Activated CD8-positive, alpha-beta memory T cell treated with anti-CD3 and anti-CD28 coated beads, Interleukin-2, amount 50 U/mL, for 48 hours (primary cell): ENCODE measurements at regions not wholly inside any gene's neighbourhood (a gene's known extent, or its start where the extent isn't known, plus 50 kb on each side); places are given as distances from the start of the nearest gene placed in this dataset.

Source experiments
- DNase-seq: peaks from one replicate; pipeline ENCODE4 v3.0.0-alpha.2; 2020

DNA sequence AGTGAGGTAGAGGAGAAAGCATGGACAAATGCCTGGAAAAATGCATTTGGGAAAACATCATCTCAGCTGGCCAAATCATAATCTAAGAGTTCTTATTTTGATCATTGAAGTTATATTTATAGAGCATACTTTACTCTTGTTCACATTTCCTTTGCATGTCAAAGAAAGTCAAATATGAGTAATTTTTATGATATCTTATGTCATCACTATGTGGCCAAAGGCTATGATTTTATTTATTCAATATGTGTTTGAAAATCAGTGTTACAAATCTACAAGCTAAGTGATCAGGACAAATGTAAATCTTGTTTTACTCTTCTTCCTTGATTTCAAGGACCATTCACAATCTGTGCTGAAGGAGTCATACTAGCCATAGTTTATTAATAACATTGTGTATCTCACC lies 237.2 kb upstream of the DPH6 start:
- DNase-seq: no peak

DNA sequence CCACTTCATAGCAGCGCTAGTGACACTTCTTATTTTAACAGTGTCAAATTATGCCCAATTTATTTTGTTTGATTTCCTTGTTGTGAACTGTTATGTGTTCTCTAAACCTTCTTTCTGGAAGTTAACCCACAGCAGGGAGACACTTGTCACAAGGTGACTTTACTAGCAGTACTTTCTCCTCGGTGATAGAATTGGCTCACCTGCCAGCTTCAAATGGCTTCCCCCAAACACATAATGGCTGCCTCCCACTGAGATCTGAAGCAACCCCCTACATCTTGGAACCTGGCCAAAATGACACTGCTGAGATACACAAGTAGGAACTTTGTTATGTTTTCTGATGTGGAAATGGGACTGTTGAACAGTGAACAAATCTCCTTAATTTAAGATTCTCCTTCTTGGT lies 238.8 kb upstream of the DPH6 start:
- DNase-seq: no peak

DNA sequence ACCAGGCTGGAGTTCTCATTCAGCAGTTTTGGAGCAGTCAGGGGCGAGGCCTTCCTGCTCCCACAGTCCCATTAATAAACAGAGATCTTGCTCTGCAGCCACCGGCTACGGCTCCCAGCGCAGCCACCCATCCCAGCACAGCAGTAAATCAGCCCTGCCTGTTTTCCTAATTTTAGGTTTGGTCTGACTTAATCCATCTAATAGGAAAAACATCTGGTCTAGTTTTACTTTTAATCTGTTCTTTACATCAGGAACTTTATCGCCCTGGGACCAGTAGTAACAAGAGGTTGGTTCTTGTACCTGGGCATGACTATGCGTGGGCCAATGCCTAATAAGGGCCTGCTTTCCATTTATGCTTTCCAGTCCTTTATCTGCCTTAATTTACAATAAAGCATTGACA lies 264.0 kb upstream of the DPH6 start:
- DNase-seq: no peak

DNA sequence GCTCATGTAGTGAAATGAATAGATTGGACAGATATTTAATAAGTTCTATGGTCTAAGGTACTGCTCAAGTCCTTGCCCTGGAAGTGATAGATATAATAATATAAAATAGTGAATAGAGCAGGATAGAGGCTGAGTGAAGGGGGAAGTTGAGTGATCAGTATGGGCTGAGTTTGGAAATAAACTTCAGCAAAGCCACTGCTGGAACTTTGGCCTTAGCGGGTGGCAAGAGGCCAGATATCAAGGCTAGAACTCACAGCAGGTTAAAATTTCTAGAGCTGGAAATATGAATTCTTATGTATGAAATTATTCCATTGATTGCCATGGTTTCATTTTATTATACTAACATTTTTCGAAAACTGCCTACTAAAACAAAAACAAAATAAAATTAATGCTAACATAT lies 267.6 kb upstream of the DPH6 start:
- DNase-seq: no peak

DNA sequence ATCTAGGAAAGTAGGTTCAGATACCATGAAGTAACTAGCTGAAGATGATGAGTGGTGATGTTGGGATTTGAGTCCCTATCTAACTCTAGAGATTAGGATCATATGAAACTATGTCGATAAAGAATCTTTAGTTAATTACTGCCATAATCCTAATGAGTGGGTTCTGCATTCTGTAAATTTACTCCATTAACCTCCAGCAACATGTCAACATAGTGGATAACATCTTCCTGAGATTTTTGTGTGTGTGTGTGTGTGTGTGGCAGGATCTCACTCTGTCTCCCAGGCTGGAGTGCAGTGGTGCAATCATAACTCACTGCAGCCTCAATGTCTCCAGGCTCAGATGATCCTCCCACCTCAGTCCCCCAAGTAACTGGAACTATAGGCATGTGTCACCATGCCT lies 272.9 kb upstream of the DPH6 start:
- no peak for DNase-seq

DNA sequence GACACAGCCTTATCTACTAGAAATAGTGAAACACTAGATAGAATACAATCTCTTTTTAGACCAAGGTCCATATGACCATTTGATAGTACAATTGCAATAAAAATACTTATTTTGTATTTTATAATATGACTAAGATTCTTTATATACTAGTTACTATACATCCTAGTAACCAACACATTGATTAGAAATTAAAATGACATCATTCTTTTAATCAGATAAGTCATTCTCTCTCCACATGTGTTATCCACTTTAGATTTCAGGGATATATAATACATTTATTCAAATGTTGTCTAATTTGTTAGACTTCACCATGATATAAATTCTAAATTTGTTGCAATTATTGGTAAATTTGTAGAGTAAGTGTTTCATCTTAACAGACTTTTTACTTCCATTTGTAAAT lies 276.2 kb upstream of the DPH6 start:
- DNase-seq: no peak

DNA sequence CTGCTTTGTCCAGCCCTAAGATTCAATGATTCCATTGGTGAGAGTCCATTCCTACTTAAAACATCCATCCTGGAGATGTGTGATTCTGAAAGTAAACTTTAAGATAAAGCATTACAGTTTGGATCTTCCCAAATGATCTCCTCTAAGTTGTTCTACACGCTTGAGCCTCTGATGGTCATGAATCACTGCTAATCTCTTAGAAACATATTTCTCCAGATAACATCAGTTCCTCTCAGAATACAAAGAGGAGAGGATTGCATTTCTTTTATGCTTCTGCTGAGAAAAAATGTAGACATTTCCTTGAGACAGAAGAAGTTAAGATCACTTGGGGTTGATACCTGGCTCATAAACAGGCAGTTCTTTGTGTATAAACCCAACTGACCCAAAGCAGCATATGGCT lies 281.2 kb upstream of the DPH6 start:
- DNase-seq: no peak

DNA sequence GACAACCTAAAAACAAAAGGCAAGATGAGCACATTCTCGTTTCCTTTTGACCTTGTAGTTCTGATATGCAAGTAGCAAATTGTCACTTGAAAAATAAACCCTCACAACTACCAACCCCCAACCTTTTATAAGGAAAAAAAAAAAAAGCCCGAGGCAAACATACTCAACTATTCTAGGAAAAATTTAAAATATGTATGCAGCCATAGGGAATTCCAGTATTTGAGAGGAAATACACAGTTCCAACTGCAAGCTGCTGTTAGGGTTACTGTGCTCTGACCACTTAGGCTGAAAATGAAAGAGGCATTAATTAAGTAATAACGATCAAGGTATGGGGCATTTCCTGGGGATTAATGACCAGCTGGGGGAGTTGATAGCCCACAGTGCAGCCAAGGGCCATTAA lies 281.9 kb upstream of the DPH6 start:
- DNase-seq: no peak

DNA sequence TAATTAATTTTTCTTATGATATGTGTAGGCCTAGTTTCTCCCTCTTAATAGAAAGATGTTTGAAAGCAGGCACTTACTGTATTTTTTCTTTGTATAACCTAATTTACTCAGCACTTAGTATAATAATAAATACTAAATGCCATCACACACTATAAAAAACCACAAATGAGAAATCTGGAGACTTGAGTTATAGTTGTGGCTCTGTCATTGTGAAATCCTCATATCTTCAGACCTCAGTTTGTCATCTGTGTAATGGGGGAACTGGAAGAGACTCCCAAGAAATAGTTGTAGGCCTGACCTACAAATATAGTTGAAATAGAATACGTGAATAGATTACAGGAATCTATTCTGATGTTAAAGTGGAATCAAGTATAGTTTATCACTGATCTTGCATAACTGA lies 287.6 kb upstream of the DPH6 start:
- DNase-seq: no peak

DNA sequence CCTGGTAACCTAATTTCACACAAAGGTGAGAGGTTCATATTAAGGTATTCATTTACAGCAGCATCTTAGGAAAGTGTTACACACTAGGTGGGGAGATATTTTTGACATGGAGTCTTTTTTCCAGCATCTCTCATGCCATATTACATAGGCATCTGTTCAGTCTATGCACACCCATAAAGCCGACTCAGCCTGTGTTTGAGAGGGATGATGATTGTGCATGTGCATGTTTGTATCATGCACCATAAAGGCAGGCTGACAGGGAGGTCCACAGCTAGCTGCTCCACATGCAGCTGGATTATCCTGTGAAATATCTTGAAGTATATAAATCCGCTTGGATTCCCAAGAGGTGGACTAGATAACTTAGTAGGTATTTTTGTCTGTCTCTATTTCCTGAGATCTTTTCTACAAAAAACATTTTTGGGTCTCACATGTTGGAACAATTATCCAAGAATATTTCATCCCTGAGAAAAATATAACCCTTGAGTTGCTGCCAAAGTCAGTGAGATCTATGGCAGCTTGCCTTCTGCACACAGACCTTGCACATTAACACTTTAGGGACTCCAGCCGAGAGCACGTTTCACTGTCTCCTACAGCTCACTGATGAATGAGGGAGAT lies 288.4 kb upstream of the DPH6 start:
- DNase-seq: no peak

DNA sequence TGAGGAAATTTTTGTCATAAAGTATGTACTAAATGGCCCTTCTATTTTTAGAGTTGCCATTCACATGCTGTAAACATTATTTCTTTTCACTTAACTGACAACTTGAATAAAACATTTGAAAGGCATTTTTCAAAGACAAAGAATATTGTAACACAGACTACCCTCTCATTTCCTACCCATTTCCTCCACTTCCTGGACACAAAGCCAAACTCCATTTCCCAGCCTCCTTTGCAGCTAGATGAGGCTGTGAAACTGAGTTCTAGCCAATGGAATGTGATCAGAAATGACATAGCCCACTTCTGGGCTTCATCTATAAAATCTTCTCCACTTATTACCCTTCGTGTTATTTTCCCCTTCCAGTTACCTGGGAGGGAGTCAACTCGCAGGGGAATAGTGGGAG lies 288.9 kb upstream of the DPH6 start:
- no peak for DNase-seq

DNA sequence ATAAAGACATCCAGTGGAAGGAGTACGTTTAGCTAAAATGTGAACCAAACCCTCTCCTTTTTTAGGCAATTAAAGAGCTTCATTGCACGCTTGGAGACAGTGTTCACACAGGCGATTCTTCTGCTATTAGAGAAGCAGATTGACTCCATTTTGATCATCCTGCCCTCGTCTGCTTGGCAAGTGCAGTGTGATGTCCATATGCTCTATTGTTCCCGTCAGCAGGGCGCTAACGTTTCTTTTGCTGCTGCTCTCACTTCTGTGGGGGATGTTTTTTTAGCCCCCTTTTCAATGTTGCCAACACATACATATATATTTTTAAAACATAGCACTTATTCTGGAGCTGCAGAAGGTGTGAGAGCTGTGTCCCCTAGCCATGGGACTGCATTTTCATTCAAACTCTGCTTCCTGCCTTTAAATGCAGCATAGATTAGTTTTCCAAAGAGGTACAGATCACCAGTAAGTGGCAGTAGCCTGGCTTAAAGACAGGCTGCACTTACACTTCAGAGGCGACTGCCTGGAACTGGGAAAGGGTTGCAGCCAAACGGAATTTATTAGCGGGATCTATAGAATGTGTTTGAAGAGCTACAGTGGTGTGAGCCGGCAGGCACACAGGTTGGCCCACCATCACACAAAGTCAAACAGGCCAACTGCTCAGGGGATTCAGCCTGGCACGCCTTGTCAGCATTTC lies 292.6 kb upstream of the DPH6 start:
- no peak for DNase-seq

DNA sequence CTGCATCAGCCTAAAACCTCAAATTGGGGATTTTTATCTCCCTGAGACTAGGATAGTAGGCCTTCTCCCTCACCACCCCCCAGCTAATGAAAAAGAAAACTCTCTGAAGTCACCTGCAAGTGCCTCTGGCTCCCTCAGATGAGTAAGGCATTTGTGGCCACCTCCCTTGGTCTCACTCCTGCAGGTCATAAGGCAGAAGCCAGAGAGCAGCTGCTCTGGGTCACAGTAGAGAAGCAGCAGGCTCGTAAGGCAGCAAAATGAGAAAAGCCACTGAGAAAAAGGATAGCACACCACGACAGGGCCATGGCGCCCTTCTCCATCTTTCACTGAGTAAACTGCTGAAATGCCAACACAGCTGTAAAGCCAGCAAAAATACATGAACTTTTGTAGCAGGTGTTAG lies 296.7 kb upstream of the DPH6 start:
- no peak for DNase-seq

DNA sequence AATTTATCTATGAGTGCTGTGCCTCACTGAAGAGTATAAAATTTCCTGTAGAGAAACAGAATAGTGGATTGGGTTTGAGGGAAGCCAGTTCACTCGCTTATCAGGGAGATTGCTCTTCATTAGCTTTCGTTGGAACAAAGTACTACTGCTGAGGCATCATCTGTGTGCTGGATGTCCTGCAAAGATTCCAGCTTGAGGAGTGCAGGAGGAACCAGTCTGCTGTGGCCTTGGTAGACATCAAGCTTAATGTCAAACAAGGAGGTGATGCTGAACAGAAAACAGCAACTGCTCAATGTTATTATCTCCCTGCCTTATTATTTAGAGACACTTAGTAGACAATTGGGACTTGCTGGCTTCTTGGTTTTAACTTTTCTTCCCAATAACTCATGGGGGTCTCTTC lies 297.5 kb upstream of the DPH6 start:
- no peak for DNase-seq

DNA sequence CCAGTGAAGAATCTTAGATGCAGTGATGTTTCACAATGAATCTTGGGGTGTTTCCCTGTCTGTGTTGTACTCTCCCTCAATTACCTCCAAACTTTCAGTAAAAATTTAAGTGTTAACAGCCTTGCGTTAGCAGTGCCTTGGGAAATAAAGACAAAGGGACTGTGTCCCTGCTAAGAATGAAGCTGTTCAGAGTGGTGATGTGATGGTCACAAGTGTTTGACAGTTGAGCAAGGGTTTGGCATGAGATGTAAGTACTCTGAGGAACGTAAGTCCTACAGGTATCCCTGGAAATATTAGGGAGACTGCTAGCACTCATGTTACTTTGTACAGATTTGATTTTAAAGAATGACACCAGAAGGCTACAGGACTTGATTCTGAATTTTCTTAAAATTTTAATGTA lies 304.3 kb upstream of the DPH6 start:
- DNase-seq: no peak

DNA sequence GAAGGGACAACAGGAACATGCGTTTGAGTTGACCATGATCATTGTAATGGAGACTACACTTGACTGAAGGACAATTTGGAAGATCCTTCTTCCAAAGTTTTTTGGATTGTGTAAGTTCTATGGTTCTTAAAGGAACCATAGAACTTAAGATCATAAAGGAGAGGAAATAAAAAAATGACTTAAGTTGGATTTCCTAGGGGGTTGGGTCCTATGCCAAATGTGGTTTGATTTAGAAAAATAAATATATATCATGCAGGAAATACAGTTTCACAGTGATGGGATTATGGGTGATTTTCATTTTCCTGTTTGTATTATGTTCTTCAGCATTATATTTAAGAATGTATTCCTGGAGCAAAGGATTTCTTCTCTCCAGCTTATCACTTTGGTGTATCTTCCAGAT lies 305.5 kb upstream of the DPH6 start:
- no peak for DNase-seq

DNA sequence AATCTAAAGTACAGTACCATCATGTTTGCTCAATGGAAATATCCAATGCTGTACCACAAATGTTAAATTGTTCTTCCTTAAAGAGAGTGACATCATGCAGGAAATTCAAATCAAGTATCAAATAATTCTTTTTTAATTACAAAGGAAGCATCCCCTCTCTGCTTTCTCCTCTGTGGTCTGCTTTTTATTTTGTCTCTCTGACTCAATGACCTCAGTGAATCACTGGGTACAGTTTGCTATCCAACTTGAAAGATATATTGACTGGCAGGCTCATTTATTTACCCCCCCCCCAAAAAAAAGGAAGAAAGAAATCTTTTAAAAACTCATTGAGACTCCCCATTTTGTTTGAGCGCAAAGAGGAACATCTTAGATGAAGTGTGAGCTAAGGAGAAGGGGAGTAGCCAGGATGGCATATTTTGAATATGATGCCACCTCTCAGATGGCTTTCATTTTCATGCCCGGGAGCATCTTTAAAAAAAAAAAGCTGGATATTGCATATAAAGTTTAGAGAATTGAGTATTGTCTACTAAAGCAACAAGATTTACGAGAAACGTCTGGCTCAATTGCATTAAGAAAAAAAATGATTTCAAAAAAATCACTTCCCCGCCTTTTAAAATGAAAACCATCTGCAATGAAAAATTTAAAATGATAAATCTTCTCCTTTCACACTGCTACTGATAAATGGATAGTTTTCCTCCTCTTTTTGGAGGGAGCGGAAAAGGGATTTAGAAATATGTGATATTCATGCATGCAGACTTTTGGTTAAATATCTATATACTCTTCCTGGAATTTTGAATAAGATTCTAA lies 307.1 kb upstream of the DPH6 start:
- no peak for DNase-seq

DNA sequence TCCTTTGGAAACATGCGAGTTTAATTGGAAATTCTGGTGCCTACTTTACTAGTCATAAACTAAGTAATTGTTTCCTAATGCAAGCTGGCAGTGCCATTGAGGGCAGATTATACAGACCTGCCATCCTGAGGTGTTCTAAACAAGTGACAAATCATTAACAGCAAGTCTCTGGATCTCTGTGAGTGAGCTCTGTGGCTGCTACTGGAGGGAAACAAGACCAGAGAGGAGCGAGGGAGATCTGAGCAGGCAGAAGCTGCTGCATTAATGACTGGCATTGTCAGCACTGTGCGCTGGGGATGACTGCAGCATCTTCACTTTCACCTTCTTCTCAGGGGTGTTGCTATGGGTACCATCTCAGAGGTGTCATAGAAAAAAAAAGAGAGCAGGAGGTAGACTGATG lies 308.4 kb upstream of the DPH6 start:
- DNase-seq: no peak

DNA sequence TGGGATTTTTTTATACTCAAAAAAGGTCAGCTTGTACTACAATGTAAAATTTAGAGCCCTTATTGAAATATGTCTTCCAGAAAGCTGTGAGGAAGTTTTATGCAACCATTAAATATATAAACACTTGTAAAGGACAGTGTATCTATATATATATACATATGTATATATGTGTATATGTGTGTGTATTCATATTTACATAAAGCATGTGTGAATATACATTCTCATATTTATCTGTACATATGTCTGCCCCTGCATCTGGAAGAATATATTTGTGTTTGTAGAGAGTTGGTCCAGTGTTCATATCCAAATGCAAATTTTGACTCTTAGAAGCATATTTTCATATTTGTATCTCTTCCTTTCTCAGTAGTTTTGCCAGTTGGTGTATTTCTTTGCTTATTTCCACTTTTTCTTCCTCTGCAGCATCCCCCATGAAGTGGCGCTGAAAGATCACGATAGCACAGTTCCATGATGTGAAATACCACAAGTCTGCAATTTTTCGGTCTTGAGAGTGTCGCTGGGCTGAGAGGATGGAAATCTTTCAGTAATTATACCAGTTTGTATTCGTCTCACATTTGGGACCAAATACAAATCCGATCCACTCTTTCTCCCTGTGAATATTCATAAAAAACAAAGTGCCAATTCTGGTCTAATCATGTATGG lies 311.7 kb upstream of the DPH6 start:
- DNase-seq: no peak

DNA sequence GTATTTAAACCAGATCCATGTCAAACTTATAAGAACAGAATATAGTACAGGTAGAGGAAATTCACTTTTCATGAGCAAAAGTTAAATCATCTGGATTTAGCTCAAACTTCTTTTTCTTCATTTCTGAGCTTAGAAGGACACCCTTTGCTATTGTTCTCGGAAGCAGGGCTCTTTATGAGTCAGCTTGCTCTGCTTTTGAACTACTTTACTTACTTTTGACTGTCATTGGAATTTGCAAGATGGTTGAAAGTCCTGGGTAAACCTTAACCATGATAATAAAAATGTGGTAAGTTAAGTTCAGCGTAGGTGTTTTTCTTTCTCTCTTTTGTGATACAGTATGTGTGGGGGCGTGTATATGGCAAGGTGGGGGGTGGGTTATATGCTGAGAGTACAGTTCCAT lies 312.7 kb upstream of the DPH6 start:
- no peak for DNase-seq

DNA sequence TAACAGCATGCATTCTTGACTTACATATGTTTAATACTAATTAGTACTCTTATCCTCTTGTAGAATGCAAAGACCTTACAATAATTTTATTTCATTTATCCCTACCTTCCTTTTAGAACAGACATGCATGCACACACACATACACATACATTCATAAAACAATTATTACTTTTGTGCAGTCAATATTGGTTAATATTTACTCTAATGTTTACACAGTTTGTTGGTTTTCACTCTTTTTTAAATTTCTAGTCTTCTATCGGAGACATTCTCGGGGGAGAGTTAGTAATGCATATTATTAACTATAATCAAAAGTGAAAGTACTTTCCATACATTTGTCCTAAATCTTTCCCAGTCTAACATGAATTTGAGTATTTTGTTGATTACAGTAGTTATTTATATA lies 317.7 kb upstream of the DPH6 start:
- DNase-seq: no peak

DNA sequence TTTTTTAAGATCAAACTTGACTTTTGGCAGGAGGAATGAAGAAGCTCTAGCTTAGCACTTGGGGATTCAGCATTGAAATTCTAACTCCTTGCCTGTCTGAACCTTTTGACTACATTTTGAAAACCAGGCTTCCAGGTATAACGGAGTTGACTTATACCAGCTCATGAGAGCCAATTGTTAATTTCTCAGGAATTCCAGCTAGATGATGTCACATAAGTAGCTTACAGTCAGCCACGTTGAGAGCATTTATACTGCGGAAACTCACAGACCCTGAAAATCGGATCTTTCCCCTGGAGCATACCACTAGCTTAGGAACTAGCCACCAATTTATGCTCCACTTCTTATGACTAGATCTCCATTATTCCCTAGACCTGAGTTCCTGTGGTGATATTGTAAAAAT lies 321.4 kb upstream of the DPH6 start:
- no peak for DNase-seq

DNA sequence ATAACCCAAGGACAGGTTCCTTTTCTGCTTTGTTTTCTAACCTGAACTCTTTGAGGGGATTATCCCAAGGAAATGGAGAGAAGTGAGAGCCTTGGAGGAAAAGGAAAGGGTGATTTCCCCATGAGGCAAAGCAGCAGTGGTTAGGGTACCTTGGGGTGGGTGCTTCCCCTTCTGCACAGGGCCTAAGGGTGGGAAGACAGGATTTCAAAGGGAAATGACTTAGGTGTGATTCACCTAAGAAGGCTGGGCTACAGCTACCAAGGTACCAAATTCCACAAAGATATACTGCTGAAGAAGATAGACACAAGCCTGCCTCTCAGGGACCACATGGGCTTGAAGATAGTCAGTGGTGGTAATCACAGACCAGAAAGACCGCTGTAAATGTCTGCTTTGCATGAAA lies 325.3 kb upstream of the DPH6 start:
- DNase-seq: no peak

DNA sequence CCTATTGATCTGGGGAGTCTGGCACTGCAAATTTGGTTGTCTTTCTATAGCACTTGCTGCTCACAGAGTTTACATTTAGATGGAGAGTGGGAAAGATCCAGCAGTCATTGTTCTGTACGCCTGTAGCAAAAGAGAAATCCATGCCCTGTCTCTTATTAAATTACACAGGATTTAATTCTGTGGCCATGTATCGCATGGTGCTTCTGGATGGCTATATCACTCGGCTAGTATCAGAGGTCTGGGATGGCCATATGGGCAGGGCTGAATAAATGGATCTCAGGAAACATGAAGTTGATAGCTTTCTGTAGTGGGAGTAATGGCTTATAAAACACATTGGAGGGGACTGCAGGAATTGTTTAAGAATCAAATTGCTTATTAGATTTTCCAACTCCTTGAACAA lies 325.8 kb upstream of the DPH6 start:
- no peak for DNase-seq
